Heart right ventricle (tissue), 16 donors: ENCODE measurements at regions not wholly inside any gene's neighbourhood (a gene's known extent, or its start where the extent isn't known, plus 50 kb on each side); places are given as distances from the start of the nearest gene placed in this dataset.

Source experiments
- ATAC-seq, 8 donors: fragments of 200-7000 bp; cut with Tn5 transposase; one replicate each; pipeline ENCODE4 v1.9.1; 2020; ENCODE audit warnings: mild to moderate bottlenecking in 8 of 8, moderate library complexity in 8 of 8, moderate number of reproducible peaks in 1 of 8
- DNase-seq, 2 donors: peaks; one replicate each; pipeline ENCODE4 v3.0.0-alpha.2; 2020
- H3K27ac ChIP-seq, 10 donors: fragments of 200-600 bp; sonication (generic) in 2 of 10; one replicate each; pipeline versions ENCODE4 v1.5.0 to v1.8.0; 2020 to 2022; ENCODE audit warnings: mild to moderate bottlenecking in 3 of 10
- H3K27me3 ChIP-seq, 7 donors: fragments of 200-600 bp; one replicate each; pipeline ENCODE4 v1.8.0; 2021 to 2022; ENCODE audit warnings: mild to moderate bottlenecking in 2 of 7
- H3K36me3 ChIP-seq, 9 donors: fragments of 200-600 bp; sonication (generic) in 1 of 9; one replicate each; pipeline versions ENCODE4 v1.5.0 to v1.8.0; 2020 to 2022; ENCODE audit warnings: mild to moderate bottlenecking in 2 of 9
- H3K4me1 ChIP-seq, 9 donors: fragments of 200-600 bp; sonication (generic) in 1 of 9; one replicate each; pipeline versions ENCODE4 v1.5.0 to v1.8.0; 2020 to 2022; ENCODE audit warnings: mild to moderate bottlenecking in 4 of 9
- H3K4me3 ChIP-seq, 10 donors: fragments of 200-600 bp; sonication (generic) in 2 of 10; one replicate each; pipeline versions ENCODE4 v1.5.0 to v1.8.0; 2020 to 2022; ENCODE audit warnings: mild to moderate bottlenecking in 7 of 10, moderate library complexity in 2 of 10
- H3K9me3 ChIP-seq, 11 donors: fragments of 200-600 bp in 10 of 11; sonication (generic) in 2 of 11; one replicate each; pipeline versions ENCODE4 v1.5.0 to v1.8.0; 2013 to 2022; ENCODE audit warnings: mild to moderate bottlenecking in 2 of 11, control low read depth in 1 of 11, moderate library complexity in 1 of 11
- WGBS, 2 donors: extraction: QIAGEN DNeasy Blood & Tissue Kit; methylation state at CpG; one replicate each; pipeline ENCODE4 v1.1.7; 2013; ENCODE audit warnings: inconsistent platforms in 1 of 2; 5-methylcytosine and 5-hydroxymethylcytosine counted together
- intact Hi-C, 10 donors: fragments of 100-400 bp; cut with DNase I; formaldehyde crosslinking; loops; one replicate each; pipeline versions ENCODE4 v1.11.1 to v1.14.2; 2022
- TF ChIP-seq, protein P1 (sequence below), 9 donors: fragments of 200-600 bp; sonication (generic) in 2 of 9; IDR thresholded peaks; one replicate each; pipeline versions ENCODE4 v1.5.0 to v1.8.0; 2021 to 2022; ENCODE audit warnings: antibody characterized with exemption in 9 of 9, mild to moderate bottlenecking in 5 of 9, moderate library complexity in 1 of 9
- donor health status: Arrhythmogenic right ventricular cardiomyopathy.
- donor health status: ischemic (EF 13 %, LVEDD 7.1; RV severe dilation, severe dysfunction).
- donor health status: healthy with polysubstance abuse.
- donor health status: DM: no; HTN: yes; CAD: no.
- donor health status: DM: no; HTN: no; CAD: no.
- donor health status: ischemic (EF 25% LVEDD 6.9; RV normal size, moderate dysfunction).
- donor health status: ischemic (EF 25% LVEDD 5.7; RV mildly dilated, moderate dysfunction).
- donor health status: healthy.
- donor health status: DM: yes; HTN: yes; CAD: no.
- donor health status: Ischemic cardiomyopathy.
- donor health status: ischemic (EF 35%, LVEDD 5.7; RV mildly dilated, moderate dysfunction).
- donor health status: nonischemic (EF 11% LVEDD 7.7; RV severe dilation, severe dysfunction).
- donor health status: DM: yes; HTN: yes; CAD: no.
- donor health status: PGD.
- donor health status: ischemic (EF 29% LVEDD 5.4; RV normal size, mild dysfunction).
- donor health status: nonischemic (EF 23%, LVEDD 6.1; RV moderate dilation, normal function).

DNA sequence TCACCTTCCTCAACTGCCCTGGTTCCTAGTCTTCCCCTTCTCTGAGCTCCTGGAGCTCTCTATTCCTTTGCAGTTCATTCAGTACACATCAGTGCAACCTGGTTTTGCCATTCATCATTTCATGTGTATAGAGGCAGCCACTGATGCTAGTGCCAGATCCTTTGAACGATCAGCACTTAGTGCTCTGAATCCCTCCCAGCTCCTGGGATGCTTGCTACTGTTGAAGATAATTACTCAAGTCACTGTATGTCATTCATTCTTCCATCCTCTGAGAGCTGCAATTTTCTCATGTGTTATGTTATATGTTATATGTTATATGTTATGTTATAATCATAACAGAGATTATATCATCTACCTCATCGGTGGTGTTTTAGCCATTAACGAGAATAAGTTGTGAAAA lies 98.5 kb upstream of the UXS1 start:
- no peak overlapping the region for H3K4me3 ChIP-seq
- H3K27ac ChIP-seq, result no peak overlapping the region
- H3K36me3 ChIP-seq, result no peaks in the 10 kb centered on the region
- WGBS, 2 donors, result 83 to 86% methylated on average over 3 of the region's 3 CpGs
- no peaks in the 10 kb centered on the region for H3K9me3 ChIP-seq
- H3K27me3 ChIP-seq, result peaks cover 0 to 3% (median 0%) of the 10 kb centered on the region in 7 donors
- intact Hi-C loops, result no loop called here
- H3K4me1 ChIP-seq, result no peaks in the 10 kb centered on the region
- TF ChIP-seq, protein P1, sequence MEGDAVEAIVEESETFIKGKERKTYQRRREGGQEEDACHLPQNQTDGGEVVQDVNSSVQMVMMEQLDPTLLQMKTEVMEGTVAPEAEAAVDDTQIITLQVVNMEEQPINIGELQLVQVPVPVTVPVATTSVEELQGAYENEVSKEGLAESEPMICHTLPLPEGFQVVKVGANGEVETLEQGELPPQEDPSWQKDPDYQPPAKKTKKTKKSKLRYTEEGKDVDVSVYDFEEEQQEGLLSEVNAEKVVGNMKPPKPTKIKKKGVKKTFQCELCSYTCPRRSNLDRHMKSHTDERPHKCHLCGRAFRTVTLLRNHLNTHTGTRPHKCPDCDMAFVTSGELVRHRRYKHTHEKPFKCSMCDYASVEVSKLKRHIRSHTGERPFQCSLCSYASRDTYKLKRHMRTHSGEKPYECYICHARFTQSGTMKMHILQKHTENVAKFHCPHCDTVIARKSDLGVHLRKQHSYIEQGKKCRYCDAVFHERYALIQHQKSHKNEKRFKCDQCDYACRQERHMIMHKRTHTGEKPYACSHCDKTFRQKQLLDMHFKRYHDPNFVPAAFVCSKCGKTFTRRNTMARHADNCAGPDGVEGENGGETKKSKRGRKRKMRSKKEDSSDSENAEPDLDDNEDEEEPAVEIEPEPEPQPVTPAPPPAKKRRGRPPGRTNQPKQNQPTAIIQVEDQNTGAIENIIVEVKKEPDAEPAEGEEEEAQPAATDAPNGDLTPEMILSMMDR (IDR thresholded peaks at IDR 0.05), result no peak
- ATAC-seq, result no peak
- DNase-seq, result no peak

DNA sequence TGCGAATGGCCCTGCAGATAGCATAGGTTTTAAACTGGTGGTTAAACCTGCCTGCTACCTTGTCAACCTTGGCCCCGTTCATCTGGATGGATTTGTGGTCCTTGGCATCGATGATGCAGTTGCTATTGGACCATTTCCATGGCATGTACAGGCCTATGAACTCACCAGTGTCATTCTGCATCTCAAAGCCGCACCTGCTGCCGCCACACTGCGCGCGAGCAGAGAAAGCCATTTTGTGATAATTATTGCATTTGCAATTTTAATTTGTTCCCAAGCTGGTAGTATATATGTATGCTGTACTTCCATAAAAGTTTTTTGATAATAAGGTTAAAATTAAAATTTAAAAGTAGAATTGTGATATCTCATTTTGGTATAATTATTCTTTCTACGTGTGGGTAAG lies 94.8 kb upstream of the UXS1 start:
- H3K27me3 ChIP-seq, result peaks cover 0 to 3% (median 0%) of the 10 kb centered on the region in 7 donors

DNA sequence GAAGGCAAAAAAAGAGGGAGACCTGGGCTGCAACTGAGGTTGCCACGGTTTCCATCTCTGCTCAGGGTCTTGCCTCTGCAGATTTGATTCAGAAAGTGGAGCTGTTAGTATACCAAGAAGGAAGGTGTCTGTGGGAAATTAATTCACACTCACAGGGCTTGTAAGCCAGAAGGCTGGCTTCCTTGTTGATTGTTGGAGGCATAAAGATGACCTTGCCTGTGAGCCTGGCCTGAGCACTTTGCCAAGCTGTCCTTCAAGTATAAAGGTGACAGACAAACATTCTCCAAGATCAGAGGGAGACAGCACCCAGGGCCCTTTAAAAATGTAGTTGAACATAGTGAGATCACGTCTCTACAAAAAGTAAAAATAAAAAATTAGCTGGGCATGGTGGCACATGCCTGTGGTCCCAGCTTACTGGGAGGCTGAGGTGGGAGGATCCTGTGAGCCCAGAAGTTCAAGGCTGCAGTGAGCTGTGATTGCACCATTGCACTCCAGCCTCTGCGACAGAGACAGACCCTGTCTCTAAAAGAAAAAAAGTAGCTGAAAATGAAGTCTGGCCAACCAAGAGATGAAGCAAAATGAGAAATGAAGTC lies 91.2 kb upstream of the UXS1 start:
- H3K27ac ChIP-seq, result no peak overlapping the region
- no peaks in the 10 kb centered on the region for H3K4me1 ChIP-seq
- no peak overlapping the region for H3K4me3 ChIP-seq
- WGBS, 2 donors, result 82 to 87% methylated on average over 3 of the region's 3 CpGs
- ATAC-seq (no peak), DNase-seq (no peak)
- H3K36me3 ChIP-seq, result no peaks in the 10 kb centered on the region
- TF ChIP-seq, protein P1 (IDR thresholded peaks at IDR 0.05), result no peak
- H3K27me3 ChIP-seq, result peaks cover 0 to 12% (median 0%) of the 10 kb centered on the region in 7 donors
- intact Hi-C loops, result no loop called here
- H3K9me3 ChIP-seq, result no peaks in the 10 kb centered on the region

More for the DNA sequence above, 94.8 kb upstream of the UXS1 start:
- H3K9me3 ChIP-seq, result no peaks in the 10 kb centered on the region
- WGBS, 2 donors, result 94 to 96% methylated on average over 9 of the region's 9 CpGs
- intact Hi-C loops, result no loop called here
- ATAC-seq (no peak), DNase-seq (no peak)
- no peak overlapping the region for H3K4me3 ChIP-seq
- H3K36me3 ChIP-seq, result no peaks in the 10 kb centered on the region
- TF ChIP-seq, protein P1 (IDR thresholded peaks at IDR 0.05), result no peak
- no peaks in the 10 kb centered on the region for H3K4me1 ChIP-seq
- H3K27ac ChIP-seq, result no peak overlapping the region

DNA sequence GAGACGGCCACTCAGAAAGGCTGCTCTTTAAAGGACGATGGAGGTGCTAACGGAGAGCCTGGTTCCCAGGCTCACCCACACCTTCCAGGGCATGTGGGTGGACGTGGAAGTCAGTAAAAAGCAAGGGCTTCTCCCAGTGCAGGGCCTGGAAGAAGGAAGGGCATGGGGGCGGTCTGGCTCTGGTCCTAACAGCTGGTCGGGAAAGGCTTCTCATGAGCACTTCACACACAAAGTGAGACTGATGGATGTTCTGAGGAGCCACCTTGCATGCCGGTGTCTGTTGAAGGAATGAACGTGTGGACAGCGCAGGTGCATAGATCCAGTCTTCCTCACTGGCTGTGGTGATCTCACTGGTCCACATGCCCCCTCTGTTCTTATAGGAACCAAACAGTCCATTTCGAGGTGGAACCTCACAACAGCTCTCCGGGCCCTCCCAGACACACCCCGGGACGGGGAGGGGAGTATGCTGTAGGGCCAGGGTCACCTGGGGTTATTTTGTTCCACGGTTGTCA lies 90.6 kb upstream of the UXS1 start:
- no peak for DNase-seq
- no peak for ATAC-seq
- no peak overlapping the region for H3K27ac ChIP-seq
- H3K4me3 ChIP-seq, result no peak overlapping the region
- H3K27me3 ChIP-seq, result peaks cover 0 to 12% (median 0%) of the 10 kb centered on the region in 7 donors
- intact Hi-C loops, result no loop called here
- TF ChIP-seq, protein P1 (IDR thresholded peaks at IDR 0.05), result no peak
- no peaks in the 10 kb centered on the region for H3K4me1 ChIP-seq
- H3K9me3 ChIP-seq, result no peaks in the 10 kb centered on the region
- 84% methylated on average over 14 of the region's 14 CpGs for WGBS, 2 donors
- no peaks in the 10 kb centered on the region for H3K36me3 ChIP-seq
